ENCODE measurements at regions not wholly inside any gene's neighbourhood (a gene's known extent, or its start where the extent isn't known, plus 50 kb on each side); places are given as distances from the start of the nearest gene placed in this dataset.

DNA sequence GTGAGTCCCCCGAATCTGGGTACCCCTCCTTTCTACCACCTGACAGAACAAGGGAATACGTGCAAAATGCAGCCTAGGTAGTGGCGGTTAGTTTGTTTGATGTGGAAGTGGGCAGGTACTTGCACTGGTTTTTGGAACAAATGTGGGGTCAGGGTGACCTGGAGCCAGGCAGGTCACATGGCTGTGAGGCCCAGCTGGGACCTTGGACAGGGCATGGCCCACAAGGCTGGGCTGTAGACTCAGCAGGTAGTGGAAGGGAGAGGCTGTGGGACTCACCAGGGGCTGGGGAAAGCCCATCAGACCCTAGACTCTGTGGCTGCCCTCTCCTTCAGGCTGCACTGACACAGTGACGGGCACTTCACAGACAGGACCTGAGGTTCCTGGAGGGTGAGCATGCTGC lies 159.9 kb upstream of the ADCY1 start:
- Histone ChIP-seq H3K27ac (ENCODE audit: low read depth, low read length, poor library complexity, severe bottlenecking) (no peak overlapping the region), H3K9me2 (ENCODE audit: insufficient read depth, low read length) (no peaks in the 10 kb centered on the region), H4K20me1 (ENCODE audit: insufficient read depth, low read length) (no peaks in the 10 kb centered on the region), H3K36me3 (ENCODE audit: insufficient read depth, low read length) (no peaks in the 10 kb centered on the region), H2AFZ (ENCODE audit: low read length) (no peak overlapping the region), H3K9me3 (ENCODE audit: low read length) (no peaks in the 10 kb centered on the region), H3K4me2 (ENCODE audit: low read length) (no peak overlapping the region), H3K4me1 (ENCODE audit: insufficient read depth, low read length, poor library complexity, severe bottlenecking) (no peaks in the 10 kb centered on the region), H3K79me2 (ENCODE audit: insufficient read depth, low read depth, low read length) (no peaks in the 10 kb centered on the region), H3K4me3 (ENCODE audit: low read depth, low read length, poor library complexity, severe bottlenecking) (no peak overlapping the region)
- CTCF ChIA-PET (ENCODE audit: unreplicated experiment) = no interaction called here
- intact Hi-C loops (cut with micrococcal nuclease; ENCODE audit: unreplicated experiment) = no loop called here
- DNase-seq (ENCODE audit: low spot score) = no peak
- POLR2A ChIA-PET = interaction anchor here (0.8 kb wide), 1 partner anchor 41 kb away, joined by 4 read pairs; no protein-coding TSS in a partner anchor
- no TSS peak for BruUV-seq (replicated peaks)
- TF ChIP-seq EZH2phosphoT487 (IDR thresholded peaks at IDR 0.05; ENCODE audit: borderline replicate concordance, low read depth, low read length) = no peak
- TF ChIP-seq, protein P1, sequence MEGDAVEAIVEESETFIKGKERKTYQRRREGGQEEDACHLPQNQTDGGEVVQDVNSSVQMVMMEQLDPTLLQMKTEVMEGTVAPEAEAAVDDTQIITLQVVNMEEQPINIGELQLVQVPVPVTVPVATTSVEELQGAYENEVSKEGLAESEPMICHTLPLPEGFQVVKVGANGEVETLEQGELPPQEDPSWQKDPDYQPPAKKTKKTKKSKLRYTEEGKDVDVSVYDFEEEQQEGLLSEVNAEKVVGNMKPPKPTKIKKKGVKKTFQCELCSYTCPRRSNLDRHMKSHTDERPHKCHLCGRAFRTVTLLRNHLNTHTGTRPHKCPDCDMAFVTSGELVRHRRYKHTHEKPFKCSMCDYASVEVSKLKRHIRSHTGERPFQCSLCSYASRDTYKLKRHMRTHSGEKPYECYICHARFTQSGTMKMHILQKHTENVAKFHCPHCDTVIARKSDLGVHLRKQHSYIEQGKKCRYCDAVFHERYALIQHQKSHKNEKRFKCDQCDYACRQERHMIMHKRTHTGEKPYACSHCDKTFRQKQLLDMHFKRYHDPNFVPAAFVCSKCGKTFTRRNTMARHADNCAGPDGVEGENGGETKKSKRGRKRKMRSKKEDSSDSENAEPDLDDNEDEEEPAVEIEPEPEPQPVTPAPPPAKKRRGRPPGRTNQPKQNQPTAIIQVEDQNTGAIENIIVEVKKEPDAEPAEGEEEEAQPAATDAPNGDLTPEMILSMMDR (conservative IDR thresholded peaks at IDR 0.05; ENCODE audit: low read length) = no peak

- BruUV-seq (replicated peaks) = no TSS peak
- H4K20me1 ChIP-seq (ENCODE audit: insufficient read depth, low read length) = no peaks in the 10 kb centered on the region
- intact Hi-C loops (cut with micrococcal nuclease; ENCODE audit: unreplicated experiment) = no loop called here
- TF ChIP-seq EZH2phosphoT487 (IDR thresholded peaks at IDR 0.05; ENCODE audit: borderline replicate concordance, low read depth, low read length) = no peak
- TF ChIP-seq, protein P1 (conservative IDR thresholded peaks at IDR 0.05; ENCODE audit: low read length) = no peak
- H3K4me3 ChIP-seq (ENCODE audit: low read depth, low read length, poor library complexity, severe bottlenecking) = no peak overlapping the region
- H3K27ac ChIP-seq (ENCODE audit: low read depth, low read length, poor library complexity, severe bottlenecking) = no peak overlapping the region
- ChIA-PET CTCF (ENCODE audit: unreplicated experiment) (no interaction called here), POLR2A (no interaction called here)
- no peak overlapping the region for H2AFZ ChIP-seq (ENCODE audit: low read length)
- no peaks in the 10 kb centered on the region for H3K9me2 ChIP-seq (ENCODE audit: insufficient read depth, low read length)
- no peaks in the 10 kb centered on the region for H3K9me3 ChIP-seq (ENCODE audit: low read length)
- H3K4me1 ChIP-seq (ENCODE audit: insufficient read depth, low read length, poor library complexity, severe bottlenecking) = no peaks in the 10 kb centered on the region
- H3K36me3 ChIP-seq (ENCODE audit: insufficient read depth, low read length) = no peaks in the 10 kb centered on the region
- H3K79me2 ChIP-seq (ENCODE audit: insufficient read depth, low read depth, low read length) = no peaks in the 10 kb centered on the region
- no peak for DNase-seq (ENCODE audit: low spot score)
- H3K4me2 ChIP-seq (ENCODE audit: low read length) = no peak overlapping the region
Measured at GRCh38 chr7:45415265-45415664, 158.9 kb upstream of the ADCY1 start.

- POLR2A ChIA-PET = no interaction called here
- no TSS peak for BruUV-seq (replicated peaks)
Measured at GRCh38 chr7:45416846-45417245, 157.3 kb upstream of the ADCY1 start.

More at GRCh38 chr7:45416846-45417245, 157.3 kb upstream of the ADCY1 start:
- Histone ChIP-seq H4K20me1 (ENCODE audit: insufficient read depth, low read length) (no peaks in the 10 kb centered on the region), H3K9me2 (ENCODE audit: insufficient read depth, low read length) (no peaks in the 10 kb centered on the region), H3K79me2 (ENCODE audit: insufficient read depth, low read depth, low read length) (no peaks in the 10 kb centered on the region), H3K4me1 (ENCODE audit: insufficient read depth, low read length, poor library complexity, severe bottlenecking) (no peaks in the 10 kb centered on the region), H3K27ac (ENCODE audit: low read depth, low read length, poor library complexity, severe bottlenecking) (no peak overlapping the region), H3K9me3 (ENCODE audit: low read length) (no peaks in the 10 kb centered on the region), H2AFZ (ENCODE audit: low read length) (no peak overlapping the region), H3K36me3 (ENCODE audit: insufficient read depth, low read length) (no peaks in the 10 kb centered on the region), H3K4me2 (ENCODE audit: low read length) (no peak overlapping the region), H3K4me3 (ENCODE audit: low read depth, low read length, poor library complexity, severe bottlenecking) (no peak overlapping the region)
- no peak for TF ChIP-seq EZH2phosphoT487 (IDR thresholded peaks at IDR 0.05; ENCODE audit: borderline replicate concordance, low read depth, low read length)
- TF ChIP-seq, protein P1 (conservative IDR thresholded peaks at IDR 0.05; ENCODE audit: low read length) = no peak
- CTCF ChIA-PET (ENCODE audit: unreplicated experiment) = no interaction called here
- intact Hi-C loops (cut with micrococcal nuclease; ENCODE audit: unreplicated experiment) = no loop called here
- DNase-seq (ENCODE audit: low spot score) = no peak
